Duodenal mucosa (tissue), 2 donors: ENCODE measurements at regions not wholly inside any gene's neighbourhood (a gene's known extent, or its start where the extent isn't known, plus 50 kb on each side); places are given as distances from the start of the nearest gene placed in this dataset.

Source experiments
- H3K27ac ChIP-seq: one replicate; pipeline ENCODE4 v1.7.0; 2013; ENCODE audit warnings: low read depth, low read length
- H3K27me3 ChIP-seq, 2 donors: one replicate each; pipeline ENCODE4 v1.7.0; 2013; ENCODE audit warnings: low read length in 2 of 2, control low read depth in 1 of 2; ENCODE audit not compliant: insufficient read depth in 2 of 2, control insufficient read depth in 1 of 2
- H3K36me3 ChIP-seq, 2 donors: one replicate each; pipeline ENCODE4 v1.7.0; 2013; ENCODE audit warnings: low read length in 2 of 2, control low read depth in 1 of 2; ENCODE audit not compliant: insufficient read depth in 2 of 2, control insufficient read depth in 1 of 2
- H3K4me1 ChIP-seq, 2 donors: one replicate each; pipeline ENCODE4 v1.7.0; 2013; ENCODE audit warnings: low read length in 2 of 2, control low read depth in 1 of 2; ENCODE audit not compliant: insufficient read depth in 2 of 2, control insufficient read depth in 1 of 2
- H3K4me3 ChIP-seq, 2 donors: one replicate each; pipeline ENCODE4 v1.7.0; 2013; ENCODE audit warnings: low read length in 2 of 2, low read depth in 1 of 2
- H3K9ac ChIP-seq, 2 donors: one replicate each; pipeline ENCODE4 v1.7.0; 2013; ENCODE audit warnings: low read length in 2 of 2, low read depth in 1 of 2
- H3K9me3 ChIP-seq, 2 donors: one replicate each; pipeline ENCODE4 v1.7.0; 2013; ENCODE audit warnings: low read length in 2 of 2, control low read depth in 1 of 2; ENCODE audit not compliant: control insufficient read depth in 1 of 2

DNA sequence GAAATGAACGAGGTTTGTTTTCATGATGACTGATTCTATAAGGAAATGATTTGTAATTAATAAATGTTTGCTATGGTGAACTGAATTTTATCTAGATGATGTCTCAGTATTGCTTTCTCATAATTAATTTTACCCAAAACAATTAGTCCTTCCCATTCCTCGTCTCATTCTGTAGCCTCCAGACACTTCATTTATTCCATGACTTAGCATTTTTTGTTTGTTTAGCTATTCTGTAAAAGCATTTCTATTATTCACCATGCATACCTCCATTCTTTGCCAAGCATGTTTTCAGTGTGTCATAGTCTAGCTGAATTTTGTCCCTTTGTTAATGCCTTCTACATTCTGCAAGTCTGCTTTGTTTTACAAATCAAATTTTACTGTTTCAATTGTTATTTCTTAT, 137.4 kb upstream of the RPL10L start:
- no peaks in the 10 kb centered on the region for H3K36me3 ChIP-seq
- H3K9me3 ChIP-seq = no peaks in the 10 kb centered on the region
- H3K9ac ChIP-seq = no peak overlapping the region
- H3K4me3 ChIP-seq = no peak overlapping the region
- H3K4me1 ChIP-seq = no peaks in the 10 kb centered on the region
- H3K27me3 ChIP-seq = no peaks in the 10 kb centered on the region
- no peak overlapping the region for H3K27ac ChIP-seq

DNA sequence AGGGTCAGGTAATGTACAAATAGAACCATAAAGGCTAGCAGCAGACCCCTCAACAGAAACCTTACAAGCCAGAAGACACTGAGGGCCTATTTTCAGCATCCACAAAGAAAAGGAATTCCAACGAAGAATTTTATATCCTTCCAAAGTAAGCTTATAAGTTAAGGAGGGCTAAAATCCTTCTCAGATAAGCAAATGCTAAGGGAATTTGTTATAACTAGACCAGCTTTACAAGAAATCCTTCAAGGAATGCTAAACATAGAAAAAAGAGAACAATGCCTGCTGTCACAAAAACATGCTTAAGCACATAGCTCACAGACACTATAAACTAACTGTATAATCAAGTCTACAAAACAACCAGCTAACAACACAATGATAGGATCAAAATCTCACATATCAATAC, 130.7 kb upstream of the RPL10L start:
- H3K27me3 ChIP-seq = no peaks in the 10 kb centered on the region
- H3K9me3 ChIP-seq = peaks cover 16% of the 10 kb centered on the region in 2 donors
- H3K4me3 ChIP-seq = no peak overlapping the region
- H3K27ac ChIP-seq = no peak overlapping the region
- H3K4me1 ChIP-seq = no peaks in the 10 kb centered on the region
- no peak overlapping the region for H3K9ac ChIP-seq
- H3K36me3 ChIP-seq = no peaks in the 10 kb centered on the region

DNA sequence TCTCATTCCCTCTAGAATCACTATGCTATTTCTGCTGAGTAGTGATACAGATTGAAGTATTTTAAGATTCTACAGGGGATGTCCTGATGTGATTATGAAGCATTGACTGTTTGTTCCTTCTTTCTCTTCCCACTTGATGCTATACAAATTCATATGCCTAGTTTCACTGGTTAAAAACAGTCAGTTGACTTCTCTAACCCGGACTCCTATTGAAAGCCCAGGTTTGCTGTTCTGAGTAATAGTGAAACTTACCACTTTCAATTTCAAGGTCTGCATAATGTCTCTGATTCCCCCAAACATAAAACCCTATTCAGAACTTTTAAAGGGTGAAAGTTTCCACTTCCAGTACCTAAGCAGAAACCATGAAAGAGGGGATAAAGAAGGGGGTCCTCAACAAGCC, 117.7 kb upstream of the RPL10L start:
- Histone ChIP-seq H3K36me3 (no peaks in the 10 kb centered on the region), H3K27me3 (no peaks in the 10 kb centered on the region), H3K9me3 (no peaks in the 10 kb centered on the region), H3K4me3 (no peak overlapping the region), H3K27ac (no peak overlapping the region), H3K4me1 (no peaks in the 10 kb centered on the region), H3K9ac (no peak overlapping the region)

DNA sequence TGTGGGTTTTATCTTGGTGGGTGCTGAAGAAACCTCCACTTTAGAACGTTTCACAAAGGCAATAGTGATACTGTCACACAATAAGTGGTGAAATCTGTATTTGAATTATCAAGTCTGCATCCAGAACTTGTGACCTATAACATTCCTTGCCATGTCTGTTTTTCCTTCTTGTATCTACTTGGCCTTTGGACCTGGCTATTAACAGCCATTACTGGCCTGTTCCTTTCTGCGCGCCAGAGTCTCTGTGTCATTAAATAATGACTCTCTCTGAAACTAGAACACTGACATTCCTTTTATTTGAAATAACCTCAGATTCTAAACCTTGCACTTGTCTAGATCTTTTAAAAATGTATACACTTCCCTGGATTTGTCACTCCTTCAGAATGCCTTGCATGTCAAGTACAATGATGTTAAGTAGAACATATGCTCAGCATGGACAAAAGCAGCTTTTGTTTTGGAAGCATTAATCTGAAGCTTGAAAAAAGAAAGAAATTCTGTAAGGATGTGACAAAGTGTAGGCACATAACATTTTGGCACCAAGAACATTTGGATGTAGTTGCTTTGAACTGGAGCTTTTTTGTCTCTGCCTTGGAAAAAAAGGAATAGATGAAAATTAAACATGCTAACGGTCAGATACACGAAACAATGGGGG, 95.5 kb upstream of the RPL10L start:
- H3K4me1 ChIP-seq = no peaks in the 10 kb centered on the region
- H3K27ac ChIP-seq = no peak overlapping the region
- no peak overlapping the region for H3K4me3 ChIP-seq
- H3K9me3 ChIP-seq = no peaks in the 10 kb centered on the region
- no peaks in the 10 kb centered on the region for H3K27me3 ChIP-seq
- H3K36me3 ChIP-seq = no peaks in the 10 kb centered on the region
- no peak overlapping the region for H3K9ac ChIP-seq

DNA sequence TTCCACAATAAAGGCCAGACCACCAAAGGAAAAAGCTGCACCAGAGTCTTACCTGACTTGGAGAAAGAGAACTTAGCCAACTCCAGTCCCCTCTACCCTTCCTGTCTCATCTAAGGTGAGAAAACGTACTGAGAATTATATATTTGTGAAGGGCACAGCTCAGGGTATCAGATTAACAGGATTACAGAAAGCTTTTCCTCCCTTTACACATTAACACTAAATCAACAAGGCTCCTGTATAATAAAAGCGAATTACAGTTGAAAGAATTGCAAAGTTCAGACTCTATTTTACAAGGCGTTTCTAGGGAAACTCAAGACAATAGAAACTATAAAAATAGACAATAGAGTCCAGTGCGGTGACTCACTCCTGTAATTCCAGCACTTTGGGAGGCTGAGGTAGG, 82.7 kb upstream of the RPL10L start:
- Histone ChIP-seq H3K9ac (no peak overlapping the region), H3K9me3 (no peaks in the 10 kb centered on the region), H3K27ac (no peak overlapping the region), H3K4me1 (no peaks in the 10 kb centered on the region), H3K27me3 (no peaks in the 10 kb centered on the region), H3K4me3 (peak overlapping the region; percentile 41 to 45), H3K36me3 (no peaks in the 10 kb centered on the region)

DNA sequence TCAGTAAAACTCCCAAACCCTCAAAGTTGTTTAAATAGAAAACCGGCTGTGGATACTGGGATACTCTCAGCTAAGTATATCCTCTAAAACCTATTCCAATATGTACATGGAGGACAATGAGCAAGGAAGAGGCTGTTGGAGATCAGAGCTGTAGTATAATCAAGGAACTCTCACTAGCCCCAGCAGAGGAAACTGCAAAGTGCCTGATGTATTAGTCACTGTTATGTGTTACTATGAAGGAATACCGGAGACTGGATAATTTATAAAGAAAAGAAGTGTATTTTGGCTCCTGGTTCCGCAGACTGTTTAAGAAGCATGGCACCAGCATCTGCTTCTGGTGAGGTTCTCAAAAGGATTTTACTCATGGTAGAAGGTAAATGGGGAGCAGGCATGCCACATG, 65.6 kb upstream of the RPL10L start:
- no peak overlapping the region for H3K4me3 ChIP-seq
- no peak overlapping the region for H3K9ac ChIP-seq
- H3K27me3 ChIP-seq = no peaks in the 10 kb centered on the region
- H3K9me3 ChIP-seq = no peaks in the 10 kb centered on the region
- H3K36me3 ChIP-seq = no peaks in the 10 kb centered on the region
- no peak overlapping the region for H3K27ac ChIP-seq
- H3K4me1 ChIP-seq = no peaks in the 10 kb centered on the region
